Trophoblast cell (in vitro differentiated cells and primary cell): ENCODE measurements at regions not wholly inside any gene's neighbourhood (a gene's known extent, or its start where the extent isn't known, plus 50 kb on each side); places are given as distances from the start of the nearest gene placed in this dataset.
"Not testable (repeated sequence)": the region's sequence is repeated elsewhere in the genome, so short reads cannot be mapped to it uniquely, and the experiment has no call there.

Experiments
- DNase-seq, 2 donors: peaks; one replicate each; pipeline ENCODE4 v3.0.0-alpha.2; 2016
- H2AFZ ChIP-seq: 2 replicates; pipeline ENCODE4 v1.6.1; 2013; ENCODE audit warnings: low read length, moderate library complexity, mild to moderate bottlenecking; ENCODE audit not compliant: insufficient read depth, poor library complexity
- H2AK5ac ChIP-seq: 2 replicates; pipeline ENCODE4 v1.6.1; 2013; ENCODE audit warnings: mild to moderate bottlenecking, low read length
- H2BK120ac ChIP-seq: 2 replicates; pipeline ENCODE4 v1.6.1; 2013; ENCODE audit warnings: low read length, mild to moderate bottlenecking, moderate library complexity; ENCODE audit not compliant: insufficient read depth, poor library complexity
- H2BK12ac ChIP-seq: 2 replicates; pipeline ENCODE4 v1.6.1; 2013; ENCODE audit warnings: mild to moderate bottlenecking, low read length, moderate library complexity
- H2BK5ac ChIP-seq: 2 replicates; pipeline ENCODE4 v1.6.1; 2013; ENCODE audit warnings: low read length, low read depth, moderate library complexity, mild to moderate bottlenecking; ENCODE audit not compliant: poor library complexity
- H3K14ac ChIP-seq: 2 replicates; pipeline ENCODE4 v1.6.1; 2013; ENCODE audit warnings: mild to moderate bottlenecking, low read length
- H3K18ac ChIP-seq: 2 replicates; pipeline ENCODE4 v1.6.1; 2013; ENCODE audit warnings: mild to moderate bottlenecking, low read length
- H3K23ac ChIP-seq: 2 replicates; pipeline ENCODE4 v1.6.1; 2013; ENCODE audit warnings: low read length
- H3K27ac ChIP-seq: 2 replicates; pipeline ENCODE4 v1.5.1; 2013; ENCODE audit warnings: low read depth, mild to moderate bottlenecking, inconsistent platforms, low read length, moderate library complexity
- H3K27me3 ChIP-seq: 2 replicates; pipeline ENCODE4 v1.6.1; 2013; ENCODE audit warnings: inconsistent platforms, mild to moderate bottlenecking, low read length, moderate library complexity; ENCODE audit not compliant: insufficient read depth
- H3K36me3 ChIP-seq, 2 experiments: 1 replicate in 1 of 2; 2 replicates in 1 of 2; pipeline ENCODE4 v1.6.1; 2013; ENCODE audit warnings: low read length in 2 of 2, mild to moderate bottlenecking in 2 of 2, moderate library complexity in 1 of 2; ENCODE audit not compliant: insufficient read depth in 2 of 2, control insufficient read depth in 1 of 2
- H3K4ac ChIP-seq: 2 replicates; pipeline ENCODE4 v1.6.1; 2013; ENCODE audit warnings: low read depth, mild to moderate bottlenecking, low read length, moderate library complexity
- H3K4me1 ChIP-seq, 2 experiments: 1 replicate in 1 of 2; 2 replicates in 1 of 2; pipeline ENCODE4 v1.6.1; 2013; ENCODE audit warnings: low read length in 2 of 2, mild to moderate bottlenecking in 2 of 2, moderate library complexity in 1 of 2; ENCODE audit not compliant: insufficient read depth in 2 of 2, control insufficient read depth in 1 of 2
- H3K4me2 ChIP-seq: 2 replicates; pipeline ENCODE4 v1.6.1; 2013; ENCODE audit warnings: inconsistent platforms, mild to moderate bottlenecking, low read length, moderate library complexity
- H3K4me3 ChIP-seq: 2 replicates; pipeline ENCODE4 v1.5.1; 2013; ENCODE audit warnings: mild to moderate bottlenecking, low read depth, low read length, inconsistent platforms
- H3K79me1 ChIP-seq: one replicate; pipeline ENCODE4 v1.6.1; 2013; ENCODE audit warnings: low read length
- H3K79me2 ChIP-seq: 2 replicates; pipeline ENCODE4 v1.6.1; 2013; ENCODE audit warnings: low read length, mild to moderate bottlenecking; ENCODE audit not compliant: control insufficient read depth, insufficient read depth, poor library complexity
- H3K9ac ChIP-seq: 2 replicates; pipeline ENCODE4 v1.6.1; 2013; ENCODE audit warnings: mild to moderate bottlenecking, low read length
- H3K9me3 ChIP-seq: 2 replicates; pipeline ENCODE4 v1.6.1; 2013; ENCODE audit warnings: low read depth, mild to moderate bottlenecking, control low read depth, inconsistent platforms, low read length; ENCODE audit not compliant: insufficient read depth
- H4K12ac ChIP-seq: 2 replicates; pipeline ENCODE4 v1.6.1; 2013; ENCODE audit warnings: low read depth, mild to moderate bottlenecking, low read length, moderate library complexity
- H4K8ac ChIP-seq: 2 replicates; pipeline ENCODE4 v1.6.1; 2013; ENCODE audit warnings: low read depth, mild to moderate bottlenecking, low read length, moderate library complexity
- H4K91ac ChIP-seq: one replicate; pipeline ENCODE4 v1.6.1; 2013; ENCODE audit warnings: low read depth, mild to moderate bottlenecking, low read length, moderate library complexity
- WGBS: extraction: QIAGEN DNeasy Blood & Tissue Kit; methylation state at CpG from one replicate; pipeline ENCODE4 v1.1.7; 2013; ENCODE audit warnings: missing lambda C conversion rate; ENCODE audit not compliant: insufficient read length, insufficient coverage; ENCODE audit errors: extremely low coverage; 5-methylcytosine and 5-hydroxymethylcytosine counted together

DNA sequence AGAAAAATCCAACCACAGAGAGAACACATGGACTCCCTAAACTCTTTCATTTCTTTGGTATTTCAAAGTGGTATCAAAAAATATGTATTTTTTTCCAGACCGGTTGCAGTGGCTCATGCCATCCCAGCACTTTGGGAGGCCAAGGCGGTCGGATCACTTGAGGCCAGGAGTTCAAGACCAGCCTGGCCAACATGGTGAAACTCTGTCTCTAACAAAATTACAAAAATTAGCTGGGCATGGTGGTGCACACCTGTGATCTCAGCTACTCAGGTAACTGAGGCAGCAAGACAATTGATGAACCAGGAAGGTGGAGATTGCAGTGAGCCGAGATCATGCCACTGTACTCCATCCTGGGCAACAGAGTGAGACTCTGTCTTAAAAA lies 121.8 kb downstream of the RIN2 start:
- not testable (repeated sequence) for H4K8ac ChIP-seq, H4K12ac ChIP-seq, DNase-seq, H2AK5ac ChIP-seq, H3K4me3 ChIP-seq, H3K79me2 ChIP-seq, H3K4me2 ChIP-seq, H3K18ac ChIP-seq, H3K4ac ChIP-seq, H3K14ac ChIP-seq, H3K9me3 ChIP-seq, H3K27me3 ChIP-seq, H3K36me3 ChIP-seq, H3K9ac ChIP-seq, H3K23ac ChIP-seq, H2BK5ac ChIP-seq, H2AFZ ChIP-seq
- no CpG with 5 or more reads among the region's 4 CpGs for WGBS
- peak overlapping the region; percentile 58 for H4K91ac ChIP-seq
- H3K4me1 ChIP-seq, result peaks cover 4 to 20% of the 10 kb centered on the region in 2 experiments
- H2BK120ac ChIP-seq, result peak overlapping the region; percentile 24
- H2BK12ac ChIP-seq, result peak overlapping the region; percentile 42
- H3K79me1 ChIP-seq, result peaks cover 26% of the 10 kb centered on the region
- peak overlapping the region; percentile 46 for H3K27ac ChIP-seq

DNA sequence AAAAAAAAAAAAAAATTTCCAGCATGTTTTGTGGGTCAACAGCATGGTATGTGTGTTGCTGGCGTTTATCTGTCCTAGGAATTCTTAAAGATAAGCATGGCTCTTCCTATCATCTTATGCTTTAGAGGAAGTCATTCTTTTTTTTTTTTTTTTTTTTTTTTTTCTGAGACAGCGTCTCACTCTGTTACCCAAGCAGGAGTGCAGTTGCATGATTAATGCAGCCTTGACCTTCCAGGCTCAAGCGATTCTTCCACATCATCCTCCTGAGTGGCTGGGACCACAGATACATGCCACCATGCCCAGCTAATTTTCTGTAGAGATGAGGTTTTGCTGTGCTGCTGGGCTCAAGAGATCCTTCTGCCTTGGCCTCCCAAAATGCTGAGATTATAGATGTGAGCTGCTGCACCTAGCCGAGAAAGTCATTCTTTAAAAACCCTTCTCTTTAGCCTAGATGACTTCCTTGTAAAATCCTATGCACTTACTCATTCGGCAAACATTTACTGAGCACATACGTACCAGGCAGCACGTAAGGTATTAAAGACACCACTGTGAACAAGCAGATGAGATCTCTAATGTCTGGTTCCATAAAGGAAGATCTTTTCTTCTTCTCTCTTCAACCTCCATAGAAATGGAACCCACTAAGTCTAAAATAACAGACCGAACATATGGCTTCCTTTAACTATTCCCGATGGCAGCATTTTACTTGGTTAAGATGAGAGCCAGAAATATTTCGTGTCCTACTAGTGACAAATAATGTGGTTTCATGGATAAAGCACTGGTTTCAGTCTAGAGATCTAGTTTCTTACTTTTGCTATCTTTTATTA lies 122.4 kb downstream of the RIN2 start:
- no CpG with 5 or more reads among the region's 10 CpGs for WGBS
- H2AFZ ChIP-seq, result no peak overlapping the region
- peak; percentile 50 to 87 for DNase-seq
- H3K27ac ChIP-seq, result peak overlapping the region; percentile 91
- H3K79me1 ChIP-seq, result peaks cover 26% of the 10 kb centered on the region
- H4K91ac ChIP-seq, result no peak overlapping the region
- peaks cover 4 to 22% of the 10 kb centered on the region in 2 experiments for H3K4me1 ChIP-seq
- H2BK5ac ChIP-seq, result peak overlapping the region; percentile 8
- no peak overlapping the region for H3K14ac ChIP-seq
- peak overlapping the region; percentile 11 for H4K8ac ChIP-seq
- H3K4me3 ChIP-seq, result no peak overlapping the region
- no peaks in the 10 kb centered on the region for H3K27me3 ChIP-seq
- peak overlapping the region; percentile 48 for H3K4me2 ChIP-seq
- H3K4ac ChIP-seq, result no peak overlapping the region
- H3K9me3 ChIP-seq, result no peaks in the 10 kb centered on the region
- no peak overlapping the region for H4K12ac ChIP-seq
- no peak overlapping the region for H3K23ac ChIP-seq
- no peak overlapping the region for H3K18ac ChIP-seq
- H2BK120ac ChIP-seq, result no peak overlapping the region
- no peak overlapping the region for H2AK5ac ChIP-seq
- H2BK12ac ChIP-seq, result peak overlapping the region; percentile 15
- H3K36me3 ChIP-seq, result no peaks in the 10 kb centered on the region
- no peak overlapping the region for H3K9ac ChIP-seq
- H3K79me2 ChIP-seq, result peaks cover 1% of the 10 kb centered on the region

DNA sequence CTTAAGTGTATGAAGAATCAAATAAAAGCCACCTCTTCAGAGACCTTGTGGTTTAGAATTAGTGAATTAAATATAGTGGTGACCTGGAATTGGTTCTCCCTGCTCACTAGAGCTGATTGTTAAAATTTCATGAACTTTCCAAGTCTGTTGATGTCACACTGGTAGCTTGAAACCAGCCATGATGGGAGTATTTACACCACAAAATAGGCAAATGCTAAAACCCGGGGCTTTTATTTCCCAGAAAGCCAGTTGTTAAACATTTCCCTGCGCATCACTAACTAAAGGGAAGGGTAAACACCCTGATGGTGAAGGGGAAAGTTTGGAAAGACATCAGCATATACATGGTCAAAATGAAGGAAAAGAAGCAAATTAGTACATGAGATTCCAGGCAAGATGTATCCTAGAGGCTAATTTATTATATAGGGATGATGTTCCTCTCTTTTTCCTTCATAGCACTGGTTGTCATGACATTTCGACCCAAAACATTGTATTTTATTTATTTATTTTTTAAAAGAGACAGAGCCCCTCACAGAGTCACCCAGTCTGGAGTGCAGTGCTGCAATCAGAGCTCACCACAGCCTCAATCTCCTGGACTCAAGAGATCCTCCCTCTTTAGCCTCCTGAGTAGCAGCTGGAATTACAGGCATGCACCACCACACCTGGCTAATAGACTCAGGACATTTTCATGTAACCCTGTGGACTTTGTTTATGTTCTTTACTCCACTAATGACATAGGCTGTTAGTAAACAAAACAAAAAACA lies 123.2 kb downstream of the RIN2 start:
- Histone ChIP-seq H3K4me3 (no peak overlapping the region), H2BK12ac (no peak overlapping the region), H3K4ac (no peak overlapping the region), H2BK120ac (no peak overlapping the region), H3K18ac (no peak overlapping the region), H3K4me1 (peaks cover 9 to 24% of the 10 kb centered on the region in 2 experiments), H3K27ac (no peak overlapping the region), H3K14ac (no peak overlapping the region), H3K9me3 (no peaks in the 10 kb centered on the region), H3K4me2 (no peak overlapping the region), H2AFZ (no peak overlapping the region), H3K79me1 (peaks cover 30% of the 10 kb centered on the region), H3K23ac (no peak overlapping the region), H2BK5ac (no peak overlapping the region), H4K12ac (no peak overlapping the region), H4K91ac (peak overlapping the region; percentile 45), H3K79me2 (peaks cover 1% of the 10 kb centered on the region), H4K8ac (no peak overlapping the region), H3K9ac (no peak overlapping the region), H3K27me3 (no peaks in the 10 kb centered on the region), H3K36me3 (no peaks in the 10 kb centered on the region), H2AK5ac (no peak overlapping the region)
- DNase-seq, result peak; percentile 58 to 77
- no CpG with 5 or more reads among the region's 3 CpGs for WGBS

DNA sequence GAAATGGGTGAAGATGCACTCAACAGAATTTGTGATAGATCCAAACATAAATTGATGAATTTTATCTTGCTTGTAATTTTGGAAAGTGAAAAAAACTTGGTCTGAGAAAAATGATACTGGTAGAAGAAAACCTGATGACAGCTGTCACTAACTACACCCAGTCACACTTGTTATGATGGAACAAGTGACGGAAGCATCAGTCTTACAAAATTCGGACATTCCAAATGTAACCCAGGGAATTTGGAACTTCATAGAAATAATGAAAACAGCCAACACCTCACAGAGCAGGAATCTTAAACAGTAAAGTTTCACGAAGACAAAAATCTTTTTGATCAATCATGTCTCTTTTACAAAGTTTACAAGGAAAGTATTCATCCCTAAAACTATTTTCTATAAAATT lies 123.9 kb downstream of the RIN2 start:
- H3K14ac ChIP-seq, result no peak overlapping the region
- peak; percentile 53 to 94 for DNase-seq
- H2BK12ac ChIP-seq, result no peak overlapping the region
- H3K79me1 ChIP-seq, result peaks cover 29% of the 10 kb centered on the region
- peaks cover 11 to 27% of the 10 kb centered on the region in 2 experiments for H3K4me1 ChIP-seq
- no peak overlapping the region for H4K12ac ChIP-seq
- H2AFZ ChIP-seq, result no peak overlapping the region
- H3K4me3 ChIP-seq, result no peak overlapping the region
- peaks cover 1% of the 10 kb centered on the region for H3K79me2 ChIP-seq
- no peaks in the 10 kb centered on the region for H3K9me3 ChIP-seq
- no peak overlapping the region for H3K18ac ChIP-seq
- H4K91ac ChIP-seq, result no peak overlapping the region
- no peak overlapping the region for H4K8ac ChIP-seq
- no peak overlapping the region for H3K9ac ChIP-seq
- no peak overlapping the region for H2AK5ac ChIP-seq
- no peak overlapping the region for H2BK120ac ChIP-seq
- H3K23ac ChIP-seq, result no peak overlapping the region
- no peak overlapping the region for H3K27ac ChIP-seq
- no peaks in the 10 kb centered on the region for H3K27me3 ChIP-seq
- H3K4me2 ChIP-seq, result no peak overlapping the region
- H3K36me3 ChIP-seq, result no peaks in the 10 kb centered on the region
- no peak overlapping the region for H2BK5ac ChIP-seq
- no peak overlapping the region for H3K4ac ChIP-seq
- WGBS, result no CpG with 5 or more reads among the region's 3 CpGs
